ENCODE measurements at regions not wholly inside any gene's neighbourhood (a gene's known extent, or its start where the extent isn't known, plus 50 kb on each side); places are given as distances from the start of the nearest gene placed in this dataset.

DNA sequence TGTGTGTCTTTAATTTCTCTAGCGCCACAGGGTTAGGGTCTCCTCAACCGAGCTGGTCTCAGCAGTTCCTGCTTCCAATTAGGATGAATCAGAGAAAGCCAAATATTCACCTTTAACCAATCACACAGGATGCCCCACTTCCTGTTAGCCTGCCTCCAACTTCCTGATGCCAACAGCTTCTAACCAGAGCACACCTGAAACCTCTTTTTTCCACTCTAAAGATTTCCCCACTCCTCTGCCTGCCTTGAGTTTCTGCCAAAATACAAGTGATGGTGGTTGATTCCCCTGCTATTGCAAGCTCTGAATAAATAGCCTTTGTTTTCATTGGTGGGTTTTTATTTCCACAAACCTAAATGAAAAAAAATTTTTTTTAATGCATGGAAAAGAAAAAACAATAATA lies 144.7 kb upstream of the UST start:
- TF ChIP-seq, protein P1, sequence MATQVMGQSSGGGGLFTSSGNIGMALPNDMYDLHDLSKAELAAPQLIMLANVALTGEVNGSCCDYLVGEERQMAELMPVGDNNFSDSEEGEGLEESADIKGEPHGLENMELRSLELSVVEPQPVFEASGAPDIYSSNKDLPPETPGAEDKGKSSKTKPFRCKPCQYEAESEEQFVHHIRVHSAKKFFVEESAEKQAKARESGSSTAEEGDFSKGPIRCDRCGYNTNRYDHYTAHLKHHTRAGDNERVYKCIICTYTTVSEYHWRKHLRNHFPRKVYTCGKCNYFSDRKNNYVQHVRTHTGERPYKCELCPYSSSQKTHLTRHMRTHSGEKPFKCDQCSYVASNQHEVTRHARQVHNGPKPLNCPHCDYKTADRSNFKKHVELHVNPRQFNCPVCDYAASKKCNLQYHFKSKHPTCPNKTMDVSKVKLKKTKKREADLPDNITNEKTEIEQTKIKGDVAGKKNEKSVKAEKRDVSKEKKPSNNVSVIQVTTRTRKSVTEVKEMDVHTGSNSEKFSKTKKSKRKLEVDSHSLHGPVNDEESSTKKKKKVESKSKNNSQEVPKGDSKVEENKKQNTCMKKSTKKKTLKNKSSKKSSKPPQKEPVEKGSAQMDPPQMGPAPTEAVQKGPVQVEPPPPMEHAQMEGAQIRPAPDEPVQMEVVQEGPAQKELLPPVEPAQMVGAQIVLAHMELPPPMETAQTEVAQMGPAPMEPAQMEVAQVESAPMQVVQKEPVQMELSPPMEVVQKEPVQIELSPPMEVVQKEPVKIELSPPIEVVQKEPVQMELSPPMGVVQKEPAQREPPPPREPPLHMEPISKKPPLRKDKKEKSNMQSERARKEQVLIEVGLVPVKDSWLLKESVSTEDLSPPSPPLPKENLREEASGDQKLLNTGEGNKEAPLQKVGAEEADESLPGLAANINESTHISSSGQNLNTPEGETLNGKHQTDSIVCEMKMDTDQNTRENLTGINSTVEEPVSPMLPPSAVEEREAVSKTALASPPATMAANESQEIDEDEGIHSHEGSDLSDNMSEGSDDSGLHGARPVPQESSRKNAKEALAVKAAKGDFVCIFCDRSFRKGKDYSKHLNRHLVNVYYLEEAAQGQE (IDR thresholded peaks at IDR 0.05), result no peak
- TF ChIP-seq ZBTB33 (IDR thresholded peaks at IDR 0.05), result no peak
- TF ChIP-seq FOXA2 (IDR thresholded peaks at IDR 0.05), result no peak
- TF ChIP-seq TAF1 (conservative IDR thresholded peaks at IDR 0.05), result no peak
- TF ChIP-seq, protein P2, sequence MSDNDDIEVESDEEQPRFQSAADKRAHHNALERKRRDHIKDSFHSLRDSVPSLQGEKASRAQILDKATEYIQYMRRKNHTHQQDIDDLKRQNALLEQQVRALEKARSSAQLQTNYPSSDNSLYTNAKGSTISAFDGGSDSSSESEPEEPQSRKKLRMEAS (IDR thresholded peaks at IDR 0.05), result no peak
- TF ChIP-seq YY1 (IDR thresholded peaks at IDR 0.05), result no peak
- TF ChIP-seq RAD21 (IDR thresholded peaks at IDR 0.05), result no peak
- no peak for TF ChIP-seq GABPA (IDR thresholded peaks at IDR 0.05 in 1 of 2, conservative IDR thresholded peaks at IDR 0.05 in 1 of 2)
- no peak for TF ChIP-seq HNF4A (conservative IDR thresholded peaks at IDR 0.05)
- TF ChIP-seq FOXA1 (IDR thresholded peaks at IDR 0.05), result no peak
- TF ChIP-seq JUND (IDR thresholded peaks at IDR 0.05), result no peak
- TF ChIP-seq RXRA (IDR thresholded peaks at IDR 0.05), result no peak
- TF ChIP-seq SP1 (IDR thresholded peaks at IDR 0.05), result no peak
- TF ChIP-seq, protein P3, sequence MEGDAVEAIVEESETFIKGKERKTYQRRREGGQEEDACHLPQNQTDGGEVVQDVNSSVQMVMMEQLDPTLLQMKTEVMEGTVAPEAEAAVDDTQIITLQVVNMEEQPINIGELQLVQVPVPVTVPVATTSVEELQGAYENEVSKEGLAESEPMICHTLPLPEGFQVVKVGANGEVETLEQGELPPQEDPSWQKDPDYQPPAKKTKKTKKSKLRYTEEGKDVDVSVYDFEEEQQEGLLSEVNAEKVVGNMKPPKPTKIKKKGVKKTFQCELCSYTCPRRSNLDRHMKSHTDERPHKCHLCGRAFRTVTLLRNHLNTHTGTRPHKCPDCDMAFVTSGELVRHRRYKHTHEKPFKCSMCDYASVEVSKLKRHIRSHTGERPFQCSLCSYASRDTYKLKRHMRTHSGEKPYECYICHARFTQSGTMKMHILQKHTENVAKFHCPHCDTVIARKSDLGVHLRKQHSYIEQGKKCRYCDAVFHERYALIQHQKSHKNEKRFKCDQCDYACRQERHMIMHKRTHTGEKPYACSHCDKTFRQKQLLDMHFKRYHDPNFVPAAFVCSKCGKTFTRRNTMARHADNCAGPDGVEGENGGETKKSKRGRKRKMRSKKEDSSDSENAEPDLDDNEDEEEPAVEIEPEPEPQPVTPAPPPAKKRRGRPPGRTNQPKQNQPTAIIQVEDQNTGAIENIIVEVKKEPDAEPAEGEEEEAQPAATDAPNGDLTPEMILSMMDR (IDR thresholded peaks at IDR 0.05; ENCODE audit: low read depth, low read length, missing input control), result no peak
- TF ChIP-seq NR2F2 (IDR thresholded peaks at IDR 0.05), result no peak
- TF ChIP-seq EGR1 (IDR thresholded peaks at IDR 0.05; ENCODE audit: low read depth in 2 of 2), result no peak
- TF ChIP-seq HNF4G (IDR thresholded peaks at IDR 0.05), result no peak
- WGBS, result 92% methylated on average over 2 of the region's 2 CpGs
- Histone ChIP-seq H3K9me3 (ENCODE audit: control insufficient read depth in 4 of 4, low read length in 3 of 4) (peaks cover 0 to 3% (median 0%) of the 10 kb centered on the region in 4 donors), H3K4me3 (ENCODE audit: low read depth in 1 of 3, low read length in 3 of 3) (no peak overlapping the region), H3K36me3 (ENCODE audit: control insufficient read depth in 4 of 4, insufficient read depth in 3 of 4, low read depth in 1 of 4, low read length in 3 of 4) (no peaks in the 10 kb centered on the region), H3K27me3 (ENCODE audit: control insufficient read depth in 4 of 4, insufficient read depth in 4 of 4, low read length in 3 of 4) (no peaks in the 10 kb centered on the region), H3K4me1 (ENCODE audit: control insufficient read depth in 4 of 4, insufficient read depth in 4 of 4, low read length in 3 of 4) (no peaks in the 10 kb centered on the region), H3K9ac (ENCODE audit: low read depth in 1 of 2, low read length in 2 of 2) (no peak overlapping the region), H3K27ac (ENCODE audit: low read depth in 1 of 2, low read length in 2 of 2) (no peak overlapping the region)
- no peak for DNase-seq (ENCODE audit: low spot score)
